HG02973 (cell line): ENCODE measurements at regions not wholly inside any gene's neighbourhood (a gene's known extent, or its start where the extent isn't known, plus 50 kb on each side); places are given as distances from the start of the nearest gene placed in this dataset.

ENCODE experiments used
- ATAC-seq: cut with Tn5 transposase; IDR thresholded peaks from one replicate; pipeline ENCODE4 v1.9.1; 2021; ENCODE audit warnings: moderate library complexity; ENCODE audit not compliant: unreplicated experiment

DNA sequence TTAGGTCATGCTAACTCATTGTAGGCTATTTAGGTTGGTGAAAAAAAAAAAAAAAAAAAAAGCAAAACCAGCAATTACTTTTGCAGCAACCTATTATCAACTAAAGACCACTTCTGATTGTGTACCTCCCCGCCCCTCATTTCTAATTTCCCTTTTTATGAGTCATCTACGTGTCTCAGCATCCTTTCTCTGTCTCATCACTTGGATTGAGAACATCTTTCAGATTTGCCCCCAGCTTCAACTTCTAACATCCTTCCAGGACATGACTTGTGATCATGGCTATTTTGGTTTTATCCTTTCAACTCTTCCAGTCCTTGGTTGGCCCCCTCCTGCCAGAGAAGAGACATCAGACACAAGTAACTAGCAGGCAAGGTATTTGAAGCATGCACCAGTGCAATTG is 156.7 kb upstream of the CCN2 start:
- no peak for ATAC-seq

DNA sequence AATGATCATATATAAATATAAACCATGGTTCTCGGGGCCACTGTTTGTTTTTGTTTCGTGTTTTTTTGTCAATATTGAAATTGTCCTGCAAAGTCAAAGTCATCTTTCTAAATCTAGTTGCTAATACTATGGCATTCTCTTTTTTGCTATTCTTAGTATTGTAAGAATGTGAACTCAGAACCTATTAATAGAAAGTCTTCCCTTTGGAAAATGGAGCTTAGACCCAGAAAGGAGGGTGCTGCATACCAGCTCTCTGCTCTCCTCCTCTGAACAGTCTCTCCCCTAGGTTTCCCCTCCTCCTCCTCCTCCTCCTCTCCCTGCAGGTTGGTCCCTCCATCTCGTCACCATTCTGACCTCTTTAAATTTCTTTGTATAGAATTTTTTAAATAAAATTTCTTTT is 150.4 kb upstream of the CCN2 start:
- ATAC-seq = no peak

DNA sequence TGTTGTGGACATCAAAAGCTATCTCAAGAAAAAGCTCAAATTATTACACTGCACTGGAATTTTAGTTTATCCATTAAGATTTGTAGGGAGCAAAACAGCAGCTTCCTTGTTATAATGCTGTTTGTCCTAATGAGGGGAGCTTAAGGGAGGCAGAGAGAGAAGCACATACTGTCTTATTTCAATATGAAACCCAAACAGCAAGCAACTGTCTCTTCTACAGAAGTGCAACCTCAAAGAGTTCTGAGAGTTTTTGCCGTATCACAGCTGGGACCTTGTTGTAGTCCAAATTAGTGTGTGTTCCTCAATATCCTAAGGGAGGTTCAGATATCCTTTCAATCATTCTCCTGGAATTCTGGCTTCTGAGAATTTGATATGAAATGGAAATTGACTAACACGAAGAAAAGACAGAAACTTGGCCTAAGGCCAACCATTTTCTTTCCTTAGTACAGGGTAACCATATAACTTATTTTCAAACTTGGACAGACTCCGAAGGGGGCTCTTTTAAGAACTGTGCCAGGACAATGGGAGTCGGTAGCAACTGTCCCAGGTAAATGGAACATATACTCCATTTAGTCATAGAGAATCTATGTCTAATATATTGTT is 149.3 kb upstream of the CCN2 start:
- no peak for ATAC-seq

DNA sequence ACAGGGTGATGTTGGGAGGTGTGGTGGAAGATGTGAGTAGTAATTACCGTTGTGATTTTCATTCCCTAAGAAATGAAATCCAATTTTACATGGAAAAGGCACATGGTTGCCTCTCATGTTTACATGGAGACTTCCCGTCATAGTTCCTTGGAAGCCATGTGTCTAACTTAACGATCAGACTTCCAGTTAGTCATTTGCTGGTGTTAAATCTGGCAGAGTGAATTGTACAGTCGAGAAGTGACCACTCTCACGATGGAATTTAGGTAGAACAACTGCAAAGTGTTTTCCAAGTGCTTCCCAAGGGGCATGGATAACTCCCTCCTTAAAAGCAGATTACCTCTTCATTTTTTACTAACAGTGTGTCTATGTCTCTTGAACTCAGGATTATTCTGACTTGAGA is 145.8 kb upstream of the CCN2 start:
- no peak for ATAC-seq

DNA sequence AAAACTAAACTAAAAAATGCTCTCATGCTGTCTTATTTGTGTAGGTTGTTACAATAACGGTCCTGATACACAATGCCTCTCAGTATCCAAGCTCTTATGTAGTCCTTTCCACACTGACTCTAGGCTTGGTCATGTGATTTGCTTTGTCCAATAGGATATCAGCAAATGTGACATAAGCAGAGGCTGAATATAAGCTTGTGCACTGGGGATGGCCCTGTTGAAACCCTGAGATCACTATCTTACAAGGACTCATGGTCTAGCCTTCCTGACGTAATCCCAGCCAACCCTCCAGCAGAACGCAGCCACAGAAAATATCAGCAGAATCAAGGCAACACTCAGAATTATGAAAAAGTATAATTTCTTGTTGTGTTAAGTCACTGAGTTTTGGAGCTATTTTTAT is 145.1 kb upstream of the CCN2 start:
- no peak for ATAC-seq

DNA sequence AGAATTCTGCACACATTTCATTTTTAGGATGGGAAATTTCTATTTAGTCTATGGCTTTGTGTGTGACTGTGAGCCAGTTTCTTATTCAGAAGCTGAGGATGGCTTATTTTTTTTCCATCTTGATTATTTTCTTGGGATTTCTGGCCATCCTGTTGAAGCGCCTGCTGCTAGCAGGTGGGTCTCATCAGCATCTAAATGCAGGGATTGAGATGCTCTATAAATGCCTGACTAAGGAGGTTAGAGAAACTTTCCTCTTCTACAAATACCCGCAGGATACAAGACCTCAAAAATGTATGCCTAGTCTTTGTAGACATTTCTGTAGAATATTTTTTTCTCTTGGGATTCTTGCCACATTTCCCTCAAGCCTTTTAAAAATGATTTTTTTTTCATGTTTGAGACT is 138.0 kb upstream of the CCN2 start:
- no peak for ATAC-seq

DNA sequence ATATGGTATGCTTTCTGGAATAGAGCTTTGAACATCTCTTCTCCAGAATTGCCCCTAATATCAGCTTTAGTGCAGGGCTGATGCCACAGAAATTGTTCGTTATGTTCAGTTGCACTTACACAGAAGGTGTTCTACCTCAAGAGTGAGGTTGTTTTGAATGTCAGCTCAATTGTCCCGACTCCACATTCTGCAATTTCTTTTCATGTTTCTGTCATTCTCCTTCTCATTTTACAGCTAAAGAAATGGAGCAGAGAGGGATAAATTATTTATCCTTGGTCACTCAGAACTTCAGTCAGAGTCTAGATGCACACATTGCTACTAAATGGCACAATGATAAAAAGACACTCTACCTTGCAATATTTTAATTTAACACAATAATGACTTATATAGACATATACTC is 137.0 kb upstream of the CCN2 start:
- ATAC-seq = no peak

DNA sequence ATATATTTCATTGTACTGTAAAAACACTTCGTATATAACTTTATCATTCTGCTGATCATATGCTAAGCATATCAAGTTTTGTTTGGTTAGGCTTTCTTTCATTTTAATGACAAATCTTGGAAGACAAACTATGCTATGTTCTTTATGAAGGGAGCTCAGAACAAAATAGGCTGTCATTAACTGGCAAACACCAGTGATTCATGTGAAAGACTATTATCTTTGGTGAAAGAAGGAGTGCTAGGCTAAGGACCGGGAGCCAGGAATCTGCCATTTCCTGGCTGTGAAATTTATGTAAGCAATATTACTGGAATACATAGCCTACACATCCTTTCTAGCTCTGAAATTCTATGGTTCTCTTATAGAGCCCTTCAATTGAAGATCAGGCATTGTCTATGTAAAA is 136.2 kb upstream of the CCN2 start:
- no peak for ATAC-seq

DNA sequence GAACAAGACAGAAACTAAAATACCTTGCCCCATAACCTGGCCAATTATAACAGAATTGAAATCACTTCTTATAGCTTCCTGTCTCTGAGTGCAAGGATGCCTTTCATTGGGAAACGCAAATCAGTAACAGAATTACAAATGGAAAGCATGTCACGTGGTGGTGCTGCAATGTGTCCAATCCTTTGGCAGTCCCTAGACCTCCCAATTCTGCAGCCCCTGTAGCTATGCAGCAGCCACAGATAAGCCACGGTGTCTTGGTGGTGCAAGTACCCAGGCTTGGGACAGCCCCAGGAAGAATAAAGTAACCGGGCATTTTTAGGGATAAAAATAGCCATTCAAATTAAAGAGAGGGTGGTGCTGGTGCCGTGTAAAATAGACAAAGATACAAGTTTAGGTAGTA is 134.6 kb upstream of the CCN2 start:
- ATAC-seq = no peak

DNA sequence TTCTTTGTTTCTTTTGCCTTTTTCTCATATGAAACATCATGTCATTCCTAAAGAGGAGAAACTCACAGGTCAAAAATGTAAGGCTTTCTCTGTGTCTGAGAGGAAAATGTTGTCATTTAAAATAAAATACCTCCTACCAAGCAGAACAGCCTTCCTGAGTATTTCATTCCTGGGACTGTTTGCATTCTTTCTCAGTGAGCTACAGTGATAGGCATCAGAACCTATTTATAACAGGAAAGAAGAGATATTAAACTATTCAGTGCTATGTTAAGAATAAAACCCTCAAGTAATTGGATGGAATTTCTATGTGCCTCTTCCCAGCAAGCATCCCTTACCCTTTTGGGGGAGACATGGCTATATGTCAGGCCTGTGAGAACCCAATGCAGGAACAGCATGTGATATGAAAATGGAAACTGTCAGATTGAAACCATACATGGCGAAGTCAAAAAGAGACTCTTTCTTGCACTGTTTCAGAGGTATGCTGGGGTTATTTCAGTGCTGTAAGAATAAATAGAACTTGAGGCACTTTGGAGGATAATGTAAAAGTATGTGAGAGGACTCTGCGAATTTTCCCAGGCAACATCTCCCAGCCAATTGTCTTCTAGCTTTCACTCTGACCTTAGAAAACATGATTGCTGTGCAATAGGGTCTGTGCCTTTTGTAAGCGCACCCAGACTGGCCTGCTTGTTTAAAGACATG is 133.8 kb upstream of the CCN2 start:
- ATAC-seq = peak; percentile 84

DNA sequence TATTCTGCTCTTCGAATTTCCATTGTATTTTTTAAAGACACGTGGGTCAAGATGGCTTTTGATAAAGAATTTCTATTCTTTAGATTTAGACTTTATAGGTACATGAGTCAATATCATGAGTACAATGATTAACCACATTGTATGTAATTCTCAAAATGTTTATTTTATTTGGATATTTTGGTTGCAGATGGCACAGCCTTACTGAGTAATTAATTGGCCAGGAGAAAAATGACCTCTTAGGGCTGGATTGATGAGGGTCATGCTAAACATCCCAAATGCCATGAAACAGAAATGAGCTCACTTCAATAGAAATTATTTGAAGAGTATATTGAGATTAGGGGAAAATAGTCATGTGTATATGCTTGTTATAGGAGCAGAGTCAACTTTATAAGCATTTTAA is 131.2 kb upstream of the CCN2 start:
- ATAC-seq = no peak

DNA sequence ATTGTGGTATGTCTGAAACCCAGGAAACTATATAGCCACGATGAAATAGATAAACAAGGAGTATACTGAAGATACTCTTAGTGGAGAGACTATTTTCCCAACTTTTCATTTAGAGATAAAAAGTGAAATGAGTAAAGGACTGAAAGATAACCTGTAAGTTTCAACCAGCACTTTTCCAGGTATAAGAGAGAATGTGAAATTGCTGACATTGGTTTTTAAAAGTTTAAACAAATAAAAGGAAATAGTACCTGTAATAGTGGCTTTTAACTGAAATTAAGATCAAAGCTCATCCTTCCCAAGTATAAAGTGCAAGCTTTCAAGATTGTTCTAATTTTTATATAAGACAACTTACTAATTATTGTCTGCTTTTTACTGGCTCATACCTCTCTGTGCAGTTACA is 130.2 kb upstream of the CCN2 start:
- ATAC-seq = no peak

DNA sequence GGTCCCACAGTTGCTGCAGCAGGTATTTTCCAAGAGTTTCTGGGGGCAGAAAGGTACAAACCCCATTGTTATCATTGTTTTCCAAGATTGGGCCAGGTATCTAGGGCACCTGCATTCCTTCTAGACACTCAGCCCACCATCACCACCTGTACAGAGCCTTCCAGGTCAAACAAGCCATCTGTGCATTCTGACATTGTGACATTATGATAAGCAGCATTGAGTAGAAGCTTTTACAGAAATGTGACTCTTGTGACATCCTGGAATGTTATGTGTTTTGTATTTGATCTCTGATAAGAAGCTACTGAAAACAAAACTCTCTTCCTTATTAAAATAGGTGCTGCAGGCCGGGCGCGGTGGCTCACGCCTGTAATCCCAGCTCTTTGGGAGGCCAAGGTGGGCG is 128.1 kb upstream of the CCN2 start:
- no peak for ATAC-seq

DNA sequence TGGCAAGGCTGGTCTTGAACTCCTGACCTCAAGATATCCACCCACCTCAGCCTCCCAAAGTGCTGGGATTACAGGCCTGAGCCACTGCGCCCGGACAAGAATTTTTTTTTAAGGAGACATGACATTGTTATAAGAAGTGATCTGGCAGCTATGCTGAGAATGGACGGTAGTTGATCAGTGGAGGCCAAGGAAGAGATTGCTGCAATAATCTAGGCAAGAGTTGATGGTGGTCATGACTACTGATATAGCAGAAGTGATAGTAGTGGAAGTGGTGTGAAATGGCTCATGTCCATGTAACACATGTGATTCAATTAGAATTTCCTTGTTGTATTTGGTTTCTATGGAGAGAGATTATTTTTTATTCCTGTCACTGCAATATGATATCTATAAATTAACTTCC is 125.3 kb upstream of the CCN2 start:
- no peak for ATAC-seq

DNA sequence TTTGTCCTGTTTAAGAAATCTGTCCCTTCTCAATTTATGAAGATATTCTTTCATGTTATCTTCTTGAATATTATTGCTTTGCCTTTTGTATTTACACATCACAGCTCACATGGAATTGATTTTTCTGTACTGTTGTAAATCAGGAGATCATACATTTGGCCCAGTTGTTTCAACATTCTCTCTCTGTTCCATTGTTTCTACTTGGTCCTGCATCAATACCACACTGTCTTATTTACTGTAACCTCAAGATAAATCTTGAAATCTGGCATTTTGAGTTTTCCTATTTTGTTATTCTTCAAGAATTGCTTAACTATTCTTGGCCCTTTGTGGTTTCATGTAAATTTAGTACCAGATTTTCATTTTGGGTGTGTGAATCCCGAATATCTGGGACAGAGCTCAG is 121.7 kb upstream of the CCN2 start:
- no peak for ATAC-seq

DNA sequence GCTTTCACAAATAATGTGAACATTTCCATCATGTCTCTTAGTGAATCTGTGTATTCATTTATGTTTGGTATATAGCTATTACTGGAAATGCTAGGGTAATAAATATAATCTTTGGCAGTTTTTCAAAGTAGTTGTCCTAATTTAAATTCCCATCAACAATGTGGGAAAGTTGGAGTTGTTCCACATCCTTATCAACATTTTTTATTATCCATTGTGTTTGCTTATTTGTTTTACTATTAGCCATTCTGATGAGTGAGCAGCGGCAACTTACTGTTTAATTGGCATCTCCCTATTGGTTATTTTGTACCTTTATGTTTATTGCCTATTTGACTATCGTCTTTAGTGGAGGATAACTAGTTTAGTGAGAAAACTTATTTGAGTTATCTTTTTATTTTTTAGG is 121.1 kb upstream of the CCN2 start:
- no peak for ATAC-seq

DNA sequence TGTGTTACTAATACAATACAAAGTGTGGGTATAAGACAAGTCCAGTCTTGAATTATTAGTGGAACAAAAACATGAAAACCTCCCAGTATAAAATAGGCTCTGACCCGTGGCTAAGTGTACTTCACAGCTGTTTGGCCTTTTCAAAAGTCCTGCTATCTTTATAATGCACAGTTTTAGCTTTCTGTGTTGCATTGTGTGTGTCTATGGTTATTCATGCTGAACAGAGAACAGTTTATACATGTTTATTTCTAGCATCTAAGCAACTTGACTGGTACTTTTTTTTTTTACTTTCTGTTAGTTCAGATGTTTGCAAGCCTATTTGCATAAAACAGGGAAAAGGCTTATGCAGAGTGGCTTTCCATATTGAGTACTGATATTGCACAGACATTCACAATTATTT is 119.2 kb upstream of the CCN2 start:
- ATAC-seq = no peak

DNA sequence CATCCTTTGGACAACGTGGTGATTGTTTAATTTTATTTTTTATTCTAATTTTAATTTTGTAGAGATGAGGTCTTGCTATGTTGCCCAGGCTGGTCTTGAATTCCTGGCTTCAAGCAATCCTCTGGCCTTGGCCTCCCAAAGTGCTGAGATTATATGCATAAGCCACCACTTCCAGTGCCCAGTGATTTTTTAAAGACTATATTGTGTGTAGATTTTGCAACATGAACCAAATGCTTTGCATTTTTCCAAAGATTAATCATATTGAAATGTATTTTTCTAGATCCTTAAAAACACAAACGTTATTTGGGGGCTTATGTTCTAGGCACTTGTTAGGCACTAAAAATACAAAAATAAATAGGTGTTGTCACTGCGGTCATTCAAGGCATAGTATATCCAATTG is 117.6 kb upstream of the CCN2 start:
- no peak for ATAC-seq

DNA sequence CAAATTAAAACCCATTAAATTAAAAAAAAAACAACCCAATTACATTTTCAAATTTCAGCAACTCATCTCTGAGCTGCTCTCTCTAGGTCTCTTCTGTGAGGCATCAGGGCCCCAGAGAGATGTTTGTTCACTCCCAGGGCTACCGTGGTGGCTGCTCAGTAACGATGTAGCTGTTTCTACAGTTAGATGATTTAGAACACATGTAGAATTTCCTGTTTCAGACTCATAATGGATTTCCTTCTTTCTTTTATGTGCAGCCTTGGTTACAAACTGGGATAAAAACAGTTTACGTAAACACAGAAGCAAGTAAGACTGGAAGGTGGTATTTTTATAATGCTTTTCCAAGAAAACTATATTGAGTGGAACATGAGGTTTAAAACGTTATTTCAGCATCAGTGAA is 116.1 kb upstream of the CCN2 start:
- no peak for ATAC-seq

DNA sequence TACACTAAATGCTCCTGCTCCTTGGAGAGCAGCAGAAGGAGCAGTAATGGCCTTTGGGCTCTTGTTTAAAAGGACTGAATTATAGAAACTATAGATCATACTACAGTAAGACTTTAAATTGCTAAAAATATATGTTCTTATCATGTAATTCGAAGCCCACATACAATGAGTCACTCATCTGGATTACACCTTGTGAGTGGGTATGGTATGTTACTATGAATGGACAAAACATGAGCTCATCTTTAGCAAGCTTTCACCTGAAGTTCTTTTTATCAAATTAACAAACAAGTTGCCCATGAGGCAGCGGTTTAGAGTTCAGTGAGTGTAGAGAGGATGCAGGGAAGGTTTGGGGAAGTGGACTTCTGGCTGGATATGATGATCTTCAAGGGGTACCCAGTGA is 114.4 kb upstream of the CCN2 start:
- ATAC-seq = no peak

DNA sequence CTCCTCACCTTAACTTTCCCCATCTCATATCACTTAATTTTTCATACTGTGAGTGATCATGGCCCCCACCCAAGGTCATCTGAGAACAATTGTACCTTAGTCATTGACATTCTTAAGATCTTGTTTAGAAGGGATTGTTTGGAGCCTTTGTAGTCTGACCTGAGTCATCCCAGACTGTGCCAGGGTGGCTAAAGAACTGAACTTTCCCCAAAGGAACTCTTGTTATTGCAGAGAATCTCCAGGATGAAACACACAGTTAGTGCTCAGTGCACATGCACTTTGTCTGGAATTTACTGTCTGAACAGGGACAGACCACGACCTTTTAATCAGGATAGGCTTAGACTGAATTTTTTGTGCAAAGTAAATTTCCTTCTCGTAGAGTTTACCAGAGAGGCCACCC is 112.6 kb upstream of the CCN2 start:
- ATAC-seq = no peak

DNA sequence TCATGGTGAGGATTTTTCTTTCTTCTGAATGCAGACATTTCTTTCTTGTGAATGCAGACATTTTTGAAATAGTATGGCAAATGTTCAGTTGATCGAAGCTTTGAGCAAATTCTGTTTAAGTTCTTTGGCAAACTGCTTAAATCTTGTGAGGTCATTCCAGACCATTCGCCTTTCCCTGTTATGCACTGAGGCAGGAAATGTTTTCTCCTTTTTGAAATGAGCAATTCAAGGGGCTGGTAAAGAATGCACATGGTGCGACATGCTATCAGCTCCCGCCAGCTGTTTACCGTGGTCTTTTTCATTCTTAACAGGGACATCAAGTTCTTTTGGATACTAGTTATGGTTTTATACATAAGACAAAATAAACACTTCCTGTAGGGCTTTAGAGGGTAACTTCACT is 112.0 kb upstream of the CCN2 start:
- ATAC-seq = no peak

DNA sequence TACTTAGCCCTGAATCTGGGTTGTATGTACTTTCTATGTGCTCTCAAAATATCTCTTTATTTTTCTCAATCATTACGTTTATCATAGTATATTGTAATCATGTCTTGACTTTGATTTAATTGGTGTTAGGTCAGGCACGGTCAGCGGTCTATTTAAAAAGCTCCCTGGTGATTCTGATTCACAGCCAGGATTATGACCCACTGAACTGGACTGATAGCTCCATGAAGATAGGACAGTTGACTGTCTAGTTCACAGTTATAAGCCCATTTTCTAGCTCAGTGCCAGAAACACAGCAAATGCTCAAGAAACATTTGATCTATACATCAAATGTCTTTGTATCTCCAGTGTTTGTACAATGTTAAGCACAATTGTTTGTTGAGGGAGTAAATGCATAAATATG is 111.5 kb upstream of the CCN2 start:
- ATAC-seq = no peak
